H1 (cell line): ENCODE measurements at regions not wholly inside any gene's neighbourhood (a gene's known extent, or its start where the extent isn't known, plus 50 kb on each side); places are given as distances from the start of the nearest gene placed in this dataset.

Experiments
- CTCF ChIA-PET: fragments of 300-600 bp; sonication (Branson Sonifier 250); formaldehyde crosslinking; loops from one replicate; lab custom pipeline; 2021; ENCODE audit not compliant: partially characterized antibody; lab: Charles Lee
- POLR2A ChIA-PET: fragments of 300-600 bp; sonication (Branson Sonifier 250); formaldehyde crosslinking; loops from one replicate; lab custom pipeline; 2021; ENCODE audit warnings: inconsistent platforms; ENCODE audit not compliant: partially characterized antibody; lab: Charles Lee
- DNase-seq, 2 experiments: peaks; one replicate each; pipeline versions ENCODE4 v3.0.0 to v3.0.0-alpha.2; 2010 to 2022; ENCODE audit warnings: low spot score in 2 of 2, low read depth in 1 of 2, mixed read lengths in 1 of 2
- FAIRE-seq: peaks from 2 replicates; lab custom pipeline; 2011; peaks lifted over from hg19 to GRCh38; lab: Jason Lieb, UNC
- H2AFZ ChIP-seq: 2 replicates; pipeline ENCODE4 v1.8.1; 2012; ENCODE audit warnings: low read length, inconsistent platforms
- H2AK5ac ChIP-seq: 2 replicates; pipeline ENCODE4 v1.6.1; 2013; ENCODE audit warnings: low read depth, low read length
- H2BK120ac ChIP-seq: replicated peaks from 2 replicates; pipeline ENCODE3; 2013; ENCODE audit warnings: low read depth, low read length, inconsistent platforms
- H2BK12ac ChIP-seq: 2 replicates; pipeline ENCODE4 v1.6.1; 2013; ENCODE audit warnings: low read depth, low read length
- H2BK15ac ChIP-seq: 2 replicates; pipeline ENCODE4 v1.6.1; 2013; ENCODE audit warnings: low read length
- H2BK20ac ChIP-seq: 2 replicates; pipeline ENCODE4 v1.6.1; 2013; ENCODE audit warnings: low read length
- H2BK5ac ChIP-seq: 2 replicates; pipeline ENCODE4 v1.6.1; 2013; ENCODE audit warnings: low read depth, low read length
- H3K14ac ChIP-seq: 2 replicates; pipeline ENCODE4 v1.6.1; 2013; ENCODE audit warnings: inconsistent platforms; ENCODE audit not compliant: insufficient read length
- H3K18ac ChIP-seq: 2 replicates; pipeline ENCODE4 v1.6.1; 2013; ENCODE audit warnings: low read length; ENCODE audit errors: extremely low read depth
- H3K23ac ChIP-seq: 2 replicates; pipeline ENCODE4 v1.6.1; 2013; ENCODE audit warnings: inconsistent platforms; ENCODE audit not compliant: insufficient read length
- H3K23me2 ChIP-seq: 2 replicates; pipeline ENCODE4 v1.6.1; 2013; ENCODE audit warnings: low read depth, low read length
- H3K27ac ChIP-seq: 2 replicates; pipeline ENCODE4 v1.6.1; 2011; ENCODE audit warnings: low read depth, low read length, inconsistent platforms
- H3K27me3 ChIP-seq, 4 experiments: replicated peaks in 1 of 4; 1 replicate in 1 of 4; 2 replicates in 3 of 4; pipeline versions ENCODE4 v1.6.1 to v1.8.1; 2011 to 2013; ENCODE audit warnings: low read length in 3 of 4, mild to moderate bottlenecking in 3 of 4, inconsistent platforms in 2 of 4, mixed read lengths in 2 of 4, moderate library complexity in 1 of 4; ENCODE audit not compliant: control insufficient read depth in 3 of 4, insufficient read depth in 3 of 4; ENCODE audit errors: extremely low read depth in 1 of 4
- H3K36me3 ChIP-seq, 4 experiments: 2 replicates each; pipeline versions ENCODE4 v1.6.1 to v1.8.1; 2011 to 2013; ENCODE audit warnings: mild to moderate bottlenecking in 4 of 4, low read length in 3 of 4, moderate library complexity in 2 of 4, control low read depth in 1 of 4, inconsistent platforms in 1 of 4; ENCODE audit not compliant: insufficient read depth in 4 of 4, control insufficient read depth in 2 of 4
- H3K4ac ChIP-seq: replicated peaks from 2 replicates; pipeline ENCODE3; 2013; ENCODE audit warnings: low read length, low read depth, mixed read lengths, inconsistent platforms; ENCODE audit not compliant: insufficient read length
- H3K4me1 ChIP-seq, 4 experiments: replicated peaks in 1 of 4; 1 replicate in 1 of 4; 2 replicates in 3 of 4; pipeline versions ENCODE4 v1.6.1 to v1.8.1; 2011 to 2013; ENCODE audit warnings: low read length in 3 of 4, inconsistent platforms in 2 of 4, mixed read lengths in 1 of 4; ENCODE audit not compliant: insufficient read depth in 4 of 4, control insufficient read depth in 3 of 4
- H3K4me2 ChIP-seq, 2 experiments: 2 replicates each; pipeline versions ENCODE4 v1.6.1 to v1.8.1; 2011 to 2013; ENCODE audit warnings: low read depth in 2 of 2, low read length in 2 of 2, control low read depth in 1 of 2, inconsistent platforms in 1 of 2, mild to moderate bottlenecking in 1 of 2; ENCODE audit not compliant: insufficient read depth in 1 of 2
- H3K4me3 ChIP-seq, 4 experiments: fragments of 200-600, 300-600 bp in 1 of 4; sonication (generic), shearing (Covaris generic), sonication (Bioruptor Twin) in 1 of 4; 2 replicates each; pipeline versions ENCODE4 v1.5.1 to v1.8.1; 2011 to 2016; ENCODE audit warnings: low read length in 4 of 4, low read depth in 3 of 4, control low read depth in 2 of 4, inconsistent platforms in 2 of 4, mild to moderate bottlenecking in 2 of 4, mixed read lengths in 1 of 4, moderate library complexity in 1 of 4; ENCODE audit not compliant: insufficient read depth in 2 of 4; ENCODE audit errors: extremely low read depth in 1 of 4
- H3K56ac ChIP-seq: replicated peaks from 2 replicates; pipeline ENCODE3; 2013; ENCODE audit warnings: low read depth, mild to moderate bottlenecking, mixed read lengths, low read length, inconsistent platforms; ENCODE audit not compliant: insufficient read length
- H3K79me1 ChIP-seq: 2 replicates; pipeline ENCODE4 v1.6.1; 2013; ENCODE audit warnings: low read depth, low read length, control low read depth
- H3K79me2 ChIP-seq, 2 experiments: 2 replicates each; pipeline versions ENCODE4 v1.6.1 to v1.8.1; 2012 to 2013; ENCODE audit warnings: low read length in 2 of 2, mild to moderate bottlenecking in 2 of 2, inconsistent platforms in 1 of 2; ENCODE audit not compliant: insufficient read depth in 2 of 2, control insufficient read depth in 1 of 2
- H3K9ac ChIP-seq, 4 experiments: replicated peaks in 1 of 4; 1 replicate in 1 of 4; 2 replicates in 3 of 4; pipeline versions ENCODE4 v1.6.1 to v1.8.1; 2011 to 2013; ENCODE audit warnings: low read depth in 3 of 4, low read length in 3 of 4, control low read depth in 2 of 4, mild to moderate bottlenecking in 2 of 4, moderate library complexity in 2 of 4, inconsistent platforms in 1 of 4; ENCODE audit errors: extremely low read depth in 1 of 4
- H3K9me3 ChIP-seq, 2 experiments: 2 replicates each; pipeline versions ENCODE4 v1.6.1 to v1.8.1; 2012 to 2013; ENCODE audit warnings: mild to moderate bottlenecking in 2 of 2, moderate library complexity in 2 of 2, control low read depth in 1 of 2, inconsistent platforms in 1 of 2, low read depth in 1 of 2, low read length in 1 of 2, mixed read lengths in 1 of 2; ENCODE audit not compliant: insufficient read depth in 2 of 2
- H4K20me1 ChIP-seq, 2 experiments: replicated peaks in 1 of 2; 2 replicates each; pipeline versions ENCODE3 to v1.8.1; 2011 to 2013; ENCODE audit warnings: inconsistent platforms in 2 of 2, low read length in 2 of 2, mild to moderate bottlenecking in 1 of 2; ENCODE audit not compliant: insufficient read depth in 2 of 2, control insufficient read depth in 1 of 2
- H4K5ac ChIP-seq: 2 replicates; pipeline ENCODE4 v1.6.1; 2013; ENCODE audit warnings: low read length, low read depth, mixed read lengths, inconsistent platforms; ENCODE audit not compliant: insufficient read length
- H4K8ac ChIP-seq: 2 replicates; pipeline ENCODE4 v1.8.0; 2013; ENCODE audit warnings: mild to moderate bottlenecking, moderate library complexity, low read length, inconsistent platforms; ENCODE audit not compliant: insufficient read depth; ENCODE audit errors: extremely low read depth
- H4K91ac ChIP-seq: replicated peaks from 2 replicates; pipeline ENCODE3; 2013; ENCODE audit warnings: low read length, mixed read lengths, inconsistent platforms; ENCODE audit not compliant: insufficient read length
- CHD7 ChIP-seq: fragments of 300-600 bp; sonication (generic); IDR thresholded peaks from 2 replicates; pipeline ENCODE4 v1.7.1; 2012; ENCODE audit warnings: low read length, moderate library complexity, mild to moderate bottlenecking, inconsistent platforms; ENCODE audit not compliant: insufficient replicate concordance
- FOSL1 ChIP-seq: IDR thresholded peaks from 2 replicates; pipeline ENCODE4 v1.6.1; 2011; ENCODE audit warnings: mild to moderate bottlenecking, low read depth, low read length, moderate library complexity; ENCODE audit not compliant: insufficient read depth

DNA sequence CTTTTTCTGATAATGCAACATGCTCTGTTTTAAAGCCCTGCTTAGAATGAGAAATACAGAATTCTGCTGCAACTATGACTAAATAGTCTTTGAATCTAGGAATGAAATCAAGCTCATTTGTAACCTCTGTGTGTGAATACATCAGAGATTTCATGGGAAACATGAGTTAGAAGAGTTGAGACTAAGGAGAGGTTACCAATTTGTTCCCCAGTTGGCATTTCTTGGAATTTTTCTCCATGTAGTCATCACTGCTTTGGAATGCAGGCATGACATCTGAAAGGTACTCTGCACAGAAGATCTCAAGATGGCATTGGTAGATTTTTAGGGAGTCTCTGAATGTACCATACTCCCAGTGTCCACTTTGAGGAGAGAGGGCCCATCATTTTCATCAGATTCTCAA, 237.2 kb downstream of the TFAP2A start:
- Histone ChIP-seq H3K9ac (no peak overlapping the region), H3K79me2 (no peaks in the 10 kb centered on the region), H3K18ac (no peak overlapping the region), H3K4me3 (no peak overlapping the region), H3K36me3 (no peaks in the 10 kb centered on the region), H3K4me1 (no peaks in the 10 kb centered on the region), H2BK20ac (no peak overlapping the region), H3K4me2 (no peak overlapping the region), H4K8ac (no peak overlapping the region), H3K79me1 (no peaks in the 10 kb centered on the region), H3K14ac (no peak overlapping the region), H2AFZ (no peak overlapping the region), H3K9me3 (no peaks in the 10 kb centered on the region), H3K56ac (no peak overlapping the region), H3K23me2 (no peaks in the 10 kb centered on the region; the same call in 1 of the 2 replicates), H2BK15ac (no peak overlapping the region), H2BK120ac (no peak overlapping the region), H4K5ac (no peak overlapping the region), H3K4ac (no peak overlapping the region), H3K27ac (no peak overlapping the region), H3K27me3 (no peaks in the 10 kb centered on the region), H2BK12ac (no peak overlapping the region), H2BK5ac (no peak overlapping the region), H2AK5ac (no peak overlapping the region), H4K91ac (no peak overlapping the region), H4K20me1 (no peaks in the 10 kb centered on the region), H3K23ac (no peak overlapping the region)
- POLR2A ChIA-PET: no interaction called here
- no peak for DNase-seq
- CTCF ChIA-PET: interaction anchor here (0.5 kb wide), 1 partner anchor 245 kb away, joined by 3 read pairs; no protein-coding TSS in a partner anchor
- no peak for FAIRE-seq
- TF ChIP-seq CHD7 (no peak), FOSL1 (no peak)
